HepG2 (cell line): ENCODE measurements at regions not wholly inside any gene's neighbourhood (a gene's known extent, or its start where the extent isn't known, plus 50 kb on each side); places are given as distances from the start of the nearest gene placed in this dataset.

Source experiments
- ARHGAP35 ChIP-seq: sonication (generic); formaldehyde crosslinking; IDR thresholded peaks from 2 replicates; pipeline ENCODE4 v1.9.0; 2022; ENCODE audit warnings: mild to moderate bottlenecking, inconsistent platforms, moderate library complexity, missing genetic modification reagents, borderline replicate concordance
- HNRNPLL ChIP-seq: fragments of 200-400 bp; formaldehyde crosslinking; IDR thresholded peaks from 2 replicates; pipeline ENCODE4 v1.6.1; 2017; ENCODE audit warnings: mild to moderate bottlenecking, low read depth, low read length; ENCODE audit not compliant: poor library complexity, severe bottlenecking
- IKZF4 ChIP-seq: sonication (generic); formaldehyde crosslinking; IDR thresholded peaks from 2 replicates; pipeline ENCODE4 v1.5.1; 2020; ENCODE audit warnings: borderline replicate concordance, mild to moderate bottlenecking, low read depth, missing genetic modification reagents; ENCODE audit errors: not compliant biosample characterization
- MAFK ChIP-seq, 2 experiments: IDR thresholded peaks in 1 of 2; conservative IDR thresholded peaks in 1 of 2; 2 replicates each; pipeline ENCODE4 v1.6.1; 2011; ENCODE audit warnings: improper control_type of control experiment in 2 of 2, low read length in 2 of 2
- MZF1 ChIP-seq: sonication (generic); formaldehyde crosslinking; IDR thresholded peaks from 2 replicates; pipeline ENCODE4 v1.8.1; 2023; ENCODE audit warnings: mild to moderate bottlenecking, missing genetic modification reagents, borderline replicate concordance
- PHF21A ChIP-seq: sonication (generic); formaldehyde crosslinking; IDR thresholded peaks from 2 replicates; pipeline ENCODE4 v1.5.0; 2020; ENCODE audit warnings: mild to moderate bottlenecking, missing genetic modification reagents
- SYNCRIP ChIP-seq: fragments of 200-400 bp; formaldehyde crosslinking; IDR thresholded peaks from 2 replicates; pipeline ENCODE4 v1.6.1; 2018; ENCODE audit warnings: mild to moderate bottlenecking, low read depth, low read length; ENCODE audit not compliant: insufficient read depth
- YEATS4 ChIP-seq: sonication (generic); formaldehyde crosslinking; IDR thresholded peaks from 2 replicates; pipeline ENCODE4 v1.4.0; 2020; ENCODE audit warnings: missing genetic modification reagents, borderline replicate concordance
- ZFP36L1 ChIP-seq: sonication (generic); formaldehyde crosslinking; IDR thresholded peaks from 2 replicates; pipeline ENCODE4 v1.8.0; 2022; ENCODE audit warnings: mild to moderate bottlenecking, missing genetic modification reagents, moderate library complexity
- ZNF253 ChIP-seq: sonication (generic); formaldehyde crosslinking; IDR thresholded peaks from 2 replicates; pipeline ENCODE4 v1.8.0; 2022; ENCODE audit warnings: mild to moderate bottlenecking, missing genetic modification reagents, borderline replicate concordance
- ZNF446 ChIP-seq: sonication (generic); formaldehyde crosslinking; IDR thresholded peaks from 2 replicates; pipeline ENCODE4 v1.5.0; 2020; ENCODE audit warnings: mild to moderate bottlenecking, missing genetic modification reagents
- ZNF546 ChIP-seq: sonication (generic); formaldehyde crosslinking; conservative IDR thresholded peaks from 2 replicates; pipeline ENCODE4 v1.8.1; 2023; ENCODE audit warnings: mild to moderate bottlenecking, missing genetic modification reagents
- ZNF557 ChIP-seq: sonication (generic); formaldehyde crosslinking; IDR thresholded peaks from 2 replicates; pipeline ENCODE4 v1.4.0; 2020; ENCODE audit warnings: missing genetic modification reagents
- ZNF564 ChIP-seq: sonication (generic); formaldehyde crosslinking; IDR thresholded peaks from 2 replicates; pipeline ENCODE4 v1.8.1; 2023; ENCODE audit warnings: mild to moderate bottlenecking, missing genetic modification reagents
- ZNF570 ChIP-seq: sonication (generic); formaldehyde crosslinking; IDR thresholded peaks from 2 replicates; pipeline ENCODE4 v1.4.0; 2020; ENCODE audit warnings: mild to moderate bottlenecking, missing genetic modification reagents, borderline replicate concordance
- ZNF790 ChIP-seq: sonication (generic); formaldehyde crosslinking; IDR thresholded peaks from 2 replicates; pipeline ENCODE4 v1.8.0; 2022; ENCODE audit warnings: missing genetic modification reagents, mild to moderate bottlenecking, borderline replicate concordance
- TF ChIP-seq, protein P1 (sequence below): IDR thresholded peaks from 2 replicates; pipeline ENCODE4 v1.6.1; 2016; ENCODE audit warnings: missing genetic modification reagents, missing compliant biosample characterization
- TF ChIP-seq, protein P2 (sequence below): sonication (generic); formaldehyde crosslinking; IDR thresholded peaks from 2 replicates; pipeline ENCODE4 v1.4.0; 2020; ENCODE audit warnings: mild to moderate bottlenecking, missing genetic modification reagents, borderline replicate concordance
- TF ChIP-seq, protein P3 (sequence below): sonication (generic); formaldehyde crosslinking; IDR thresholded peaks from 2 replicates; pipeline ENCODE4 v1.4.0; 2020; ENCODE audit warnings: missing genetic modification reagents
- TF ChIP-seq, protein P4 (sequence below): sonication (generic); formaldehyde crosslinking; IDR thresholded peaks from 2 replicates; pipeline ENCODE4 v1.8.1; 2023; ENCODE audit warnings: mild to moderate bottlenecking, inconsistent platforms, moderate library complexity, missing genetic modification reagents, borderline replicate concordance
- TF ChIP-seq, protein P5 (sequence below): sonication (generic); formaldehyde crosslinking; IDR thresholded peaks from 2 replicates; pipeline ENCODE4 v1.8.1; 2023; ENCODE audit warnings: mild to moderate bottlenecking, missing genetic modification reagents

DNA sequence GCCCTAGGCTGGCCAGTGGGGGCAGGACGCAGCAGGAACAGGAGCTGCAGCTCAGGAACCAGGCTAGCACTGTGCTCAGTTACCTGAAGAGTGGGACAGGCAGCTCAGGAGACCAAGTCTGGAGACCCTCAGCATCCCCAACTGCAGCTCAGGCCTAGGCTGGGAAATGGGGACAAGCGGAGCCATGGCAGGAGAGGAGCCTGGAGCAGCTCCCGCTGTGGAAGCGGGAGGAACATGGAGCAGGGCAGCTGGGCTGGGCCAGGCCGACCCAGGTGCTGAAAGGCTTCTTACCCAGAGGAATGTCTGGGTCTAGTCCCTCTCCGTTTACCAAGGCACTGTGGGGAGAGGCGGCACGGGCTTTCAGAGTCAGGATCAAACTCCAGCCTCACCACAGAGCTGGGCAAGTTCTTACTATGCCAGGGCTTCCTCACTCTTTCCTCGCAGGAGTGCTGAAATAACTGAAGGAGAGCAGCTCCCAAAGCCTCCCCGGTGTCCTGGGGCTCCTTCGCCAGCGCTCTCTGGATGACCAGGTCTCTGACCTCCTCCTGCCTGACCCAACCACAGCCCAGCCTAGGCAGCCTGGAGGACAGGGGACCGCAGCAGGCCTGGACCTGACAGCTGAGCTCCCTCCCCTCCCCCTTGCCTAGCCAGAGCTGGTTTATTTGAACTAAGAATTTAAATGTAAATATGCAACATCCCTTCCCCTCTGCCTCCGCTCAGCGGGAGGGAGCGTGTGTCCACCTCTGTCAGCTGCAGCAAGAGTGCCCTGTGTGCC is 247.8 kb upstream of the SIX2 start (continued):
- TF ChIP-seq IKZF4 (CRISPR knock-in tag) (no peak), ZNF446 (CRISPR knock-in tag) (no peak), ZNF570 (CRISPR knock-in tag) (0 out of 2 replicates have a peak, but pooled peaks have one; percentile 53), ZNF546 (CRISPR knock-in tag) (0 out of 2 replicates have a peak, but pooled peaks have one; percentile 43), ZFP36L1 (CRISPR knock-in tag) (no peak), ARHGAP35 (CRISPR knock-in tag) (no peak), SYNCRIP (no peak), ZNF557 (CRISPR knock-in tag) (no peak), MAFK (conservative IDR thresholded peaks at IDR 0.05 in 1 of 2, IDR thresholded peaks at IDR 0.05 in 1 of 2; ENCODE audit: low read length in 2 of 2) (no peak), ZNF564 (CRISPR knock-in tag) (no peak), ZNF253 (CRISPR knock-in tag) (no peak), ZNF790 (CRISPR knock-in tag) (no peak), HNRNPLL (no peak), YEATS4 (CRISPR knock-in tag) (no peak; the same call in 1 of the 2 replicates), PHF21A (CRISPR knock-in tag) (peak; percentile 70; the same call in 1 of the 2 replicates), MZF1 (CRISPR knock-in tag) (no peak)
- TF ChIP-seq, protein P1, sequence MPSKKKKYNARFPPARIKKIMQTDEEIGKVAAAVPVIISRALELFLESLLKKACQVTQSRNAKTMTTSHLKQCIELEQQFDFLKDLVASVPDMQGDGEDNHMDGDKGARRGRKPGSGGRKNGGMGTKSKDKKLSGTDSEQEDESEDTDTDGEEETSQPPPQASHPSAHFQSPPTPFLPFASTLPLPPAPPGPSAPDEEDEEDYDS (CRISPR knock-in tag), result peak; percentile 66
- TF ChIP-seq, protein P2, sequence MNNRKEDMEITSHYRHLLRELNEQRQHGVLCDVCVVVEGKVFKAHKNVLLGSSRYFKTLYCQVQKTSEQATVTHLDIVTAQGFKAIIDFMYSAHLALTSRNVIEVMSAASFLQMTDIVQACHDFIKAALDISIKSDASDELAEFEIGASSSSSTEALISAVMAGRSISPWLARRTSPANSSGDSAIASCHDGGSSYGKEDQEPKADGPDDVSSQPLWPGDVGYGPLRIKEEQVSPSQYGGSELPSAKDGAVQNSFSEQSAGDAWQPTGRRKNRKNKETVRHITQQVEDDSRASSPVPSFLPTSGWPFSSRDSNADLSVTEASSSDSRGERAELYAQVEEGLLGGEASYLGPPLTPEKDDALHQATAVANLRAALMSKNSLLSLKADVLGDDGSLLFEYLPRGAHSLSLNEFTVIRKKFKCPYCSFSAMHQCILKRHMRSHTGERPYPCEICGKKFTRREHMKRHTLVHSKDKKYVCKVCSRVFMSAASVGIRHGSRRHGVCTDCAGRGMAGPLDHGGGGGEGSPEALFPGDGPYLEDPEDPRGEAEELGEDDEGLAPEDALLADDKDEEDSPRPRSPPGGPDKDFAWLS (CRISPR knock-in tag), result peak; percentile 85; the same call in 1 of the 2 replicates
- TF ChIP-seq, protein P3, sequence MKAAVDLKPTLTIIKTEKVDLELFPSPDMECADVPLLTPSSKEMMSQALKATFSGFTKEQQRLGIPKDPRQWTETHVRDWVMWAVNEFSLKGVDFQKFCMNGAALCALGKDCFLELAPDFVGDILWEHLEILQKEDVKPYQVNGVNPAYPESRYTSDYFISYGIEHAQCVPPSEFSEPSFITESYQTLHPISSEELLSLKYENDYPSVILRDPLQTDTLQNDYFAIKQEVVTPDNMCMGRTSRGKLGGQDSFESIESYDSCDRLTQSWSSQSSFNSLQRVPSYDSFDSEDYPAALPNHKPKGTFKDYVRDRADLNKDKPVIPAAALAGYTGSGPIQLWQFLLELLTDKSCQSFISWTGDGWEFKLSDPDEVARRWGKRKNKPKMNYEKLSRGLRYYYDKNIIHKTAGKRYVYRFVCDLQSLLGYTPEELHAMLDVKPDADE (CRISPR knock-in tag), result no peak
- TF ChIP-seq, protein P4, sequence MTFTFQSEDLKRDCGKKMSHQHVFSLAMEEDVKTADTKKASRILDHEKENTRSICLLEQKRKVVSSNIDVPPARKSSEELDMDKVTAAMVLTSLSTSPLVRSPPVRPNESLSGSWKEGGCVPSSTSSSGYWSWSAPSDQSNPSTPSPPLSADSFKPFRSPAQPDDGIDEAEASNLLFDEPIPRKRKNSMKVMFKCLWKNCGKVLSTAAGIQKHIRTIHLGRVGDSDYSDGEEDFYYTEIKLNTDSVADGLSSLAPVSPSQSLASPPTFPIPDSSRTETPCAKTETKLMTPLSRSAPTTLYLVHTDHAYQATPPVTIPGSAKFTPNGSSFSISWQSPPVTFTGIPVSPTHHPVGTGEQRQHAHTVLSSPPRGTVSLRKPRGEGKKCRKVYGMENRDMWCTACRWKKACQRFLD (CRISPR knock-in tag), result 0 out of 2 replicates have a peak, but pooled peaks have one; percentile 55
- TF ChIP-seq, protein P5, sequence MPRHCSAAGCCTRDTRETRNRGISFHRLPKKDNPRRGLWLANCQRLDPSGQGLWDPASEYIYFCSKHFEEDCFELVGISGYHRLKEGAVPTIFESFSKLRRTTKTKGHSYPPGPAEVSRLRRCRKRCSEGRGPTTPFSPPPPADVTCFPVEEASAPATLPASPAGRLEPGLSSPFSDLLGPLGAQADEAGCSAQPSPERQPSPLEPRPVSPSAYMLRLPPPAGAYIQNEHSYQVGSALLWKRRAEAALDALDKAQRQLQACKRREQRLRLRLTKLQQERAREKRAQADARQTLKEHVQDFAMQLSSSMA (CRISPR knock-in tag), result no peak
